OCI-LY1 (cell line): ENCODE measurements at regions not wholly inside any gene's neighbourhood (a gene's known extent, or its start where the extent isn't known, plus 50 kb on each side); places are given as distances from the start of the nearest gene placed in this dataset.

Experiments used
- H2AFZ ChIP-seq: fragments of 200-600 bp; sonication (generic), shearing (Covaris generic); 2 replicates; pipeline ENCODE4 v1.6.0; 2014; ENCODE audit warnings: antibody characterized with exemption, mild to moderate bottlenecking, low read length
- H3F3A ChIP-seq: fragments of 200-600 bp; sonication (generic), shearing (Covaris generic); 2 replicates; pipeline ENCODE4 v1.6.0; 2014; ENCODE audit warnings: mild to moderate bottlenecking, antibody characterized with exemption, low read length, moderate library complexity; ENCODE audit not compliant: insufficient read depth
- H3K27ac ChIP-seq: fragments of 200-600 bp; sonication (generic); 2 replicates; pipeline ENCODE4 v1.5.1; 2014; ENCODE audit warnings: low read length, mixed run types, mild to moderate bottlenecking, low read depth; ENCODE audit not compliant: poor library complexity, severe bottlenecking
- H3K27me3 ChIP-seq: fragments of 200-600 bp; sonication (generic); 2 replicates; pipeline ENCODE4 v1.6.0; 2014; ENCODE audit warnings: antibody characterized with exemption, mild to moderate bottlenecking, low read length, moderate library complexity; ENCODE audit not compliant: insufficient read depth
- H3K36me3 ChIP-seq: fragments of 200-600 bp; sonication (generic); 2 replicates; pipeline ENCODE4 v1.6.1; 2014; ENCODE audit warnings: mild to moderate bottlenecking, antibody characterized with exemption, low read length, moderate library complexity, mixed read lengths; ENCODE audit not compliant: insufficient read depth
- H3K4me1 ChIP-seq: fragments of 200-600 bp; sonication (generic); 2 replicates; pipeline ENCODE4 v1.5.1; 2014; ENCODE audit warnings: mild to moderate bottlenecking, low read length, moderate library complexity; ENCODE audit not compliant: insufficient read depth, severe bottlenecking
- H3K4me2 ChIP-seq: fragments of 200-600 bp; sonication (generic), shearing (Covaris generic); 2 replicates; pipeline ENCODE4 v1.6.1; 2014; ENCODE audit warnings: low read length
- H3K4me3 ChIP-seq: fragments of 200-600 bp; sonication (generic); 2 replicates; pipeline ENCODE4 v1.5.1; 2014; ENCODE audit warnings: low read length, low read depth, mild to moderate bottlenecking, mixed read lengths; ENCODE audit not compliant: poor library complexity, severe bottlenecking
- H3K79me2 ChIP-seq: fragments of 200-600 bp; shearing (Covaris generic); 2 replicates; pipeline ENCODE4 v1.6.1; 2016; ENCODE audit warnings: mixed run types, low read length, mixed read lengths; ENCODE audit not compliant: insufficient read depth
- H3K9ac ChIP-seq: fragments of 200-600 bp; sonication (generic), shearing (Covaris generic); 2 replicates; pipeline ENCODE4 v1.6.1; 2014; ENCODE audit warnings: mild to moderate bottlenecking, low read length, mixed read lengths
- H3K9me2 ChIP-seq: fragments of 200-600 bp; sonication (generic), shearing (Covaris generic); 2 replicates; pipeline ENCODE4 v1.6.1; 2014; ENCODE audit warnings: low read depth, mild to moderate bottlenecking, low read length, mixed read lengths
- H3K9me3 ChIP-seq: fragments of 200-600 bp; shearing (Covaris generic); 2 replicates; pipeline ENCODE4 v1.6.1; 2014; ENCODE audit warnings: low read length, mixed read lengths
- H4K20me1 ChIP-seq: fragments of 200-600 bp; sonication (generic), shearing (Covaris generic); 2 replicates; pipeline ENCODE4 v1.6.0; 2016; ENCODE audit warnings: mild to moderate bottlenecking, low read length; ENCODE audit not compliant: insufficient read depth
- EZH2 ChIP-seq: fragments of 200-600 bp; sonication (generic), shearing (Covaris generic); IDR thresholded peaks from 2 replicates; pipeline ENCODE4 v1.8.0; 2017; ENCODE audit warnings: borderline replicate concordance, mixed run types, mild to moderate bottlenecking, antibody characterized with exemption, low read length, moderate library complexity, mixed read lengths
- TF ChIP-seq, protein P1 (sequence below): fragments of 200-600 bp; sonication (generic), shearing (Covaris generic); IDR thresholded peaks from 2 replicates; pipeline ENCODE4 v1.5.1; 2017; ENCODE audit warnings: mild to moderate bottlenecking, antibody characterized with exemption, low read length, moderate library complexity, mixed read lengths

DNA sequence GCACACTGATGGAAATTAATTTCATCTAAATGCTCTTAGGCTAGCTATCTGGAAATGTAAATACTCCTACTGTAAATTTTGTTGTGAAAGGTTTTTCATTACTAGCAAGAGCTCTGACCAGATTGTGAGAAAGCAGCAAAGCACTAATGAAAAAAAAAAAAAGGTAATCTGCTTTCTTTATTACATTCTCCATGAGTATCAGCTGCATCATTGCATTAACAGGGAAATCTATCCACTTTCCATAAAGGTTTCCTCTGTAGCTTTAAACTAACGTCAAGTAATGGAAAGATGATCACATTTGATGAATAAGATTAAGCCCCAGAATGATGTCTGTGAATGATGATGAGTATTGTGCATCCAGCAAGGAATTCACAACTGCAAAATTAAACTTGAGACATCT is 790.6 kb upstream of the TYRP1 start:
- Histone ChIP-seq H3K9me3 (no peaks in the 10 kb centered on the region), H3K9me2 (no peaks in the 10 kb centered on the region), H2AFZ (no peak overlapping the region), H3K27ac (no peak overlapping the region), H3K4me2 (no peak overlapping the region), H3K9ac (no peak overlapping the region), H3F3A (no peaks in the 10 kb centered on the region), H4K20me1 (no peaks in the 10 kb centered on the region), H3K36me3 (no peaks in the 10 kb centered on the region), H3K27me3 (no peaks in the 10 kb centered on the region), H3K79me2 (no peaks in the 10 kb centered on the region), H3K4me1 (no peaks in the 10 kb centered on the region), H3K4me3 (no peak overlapping the region)
- TF ChIP-seq, protein P1, sequence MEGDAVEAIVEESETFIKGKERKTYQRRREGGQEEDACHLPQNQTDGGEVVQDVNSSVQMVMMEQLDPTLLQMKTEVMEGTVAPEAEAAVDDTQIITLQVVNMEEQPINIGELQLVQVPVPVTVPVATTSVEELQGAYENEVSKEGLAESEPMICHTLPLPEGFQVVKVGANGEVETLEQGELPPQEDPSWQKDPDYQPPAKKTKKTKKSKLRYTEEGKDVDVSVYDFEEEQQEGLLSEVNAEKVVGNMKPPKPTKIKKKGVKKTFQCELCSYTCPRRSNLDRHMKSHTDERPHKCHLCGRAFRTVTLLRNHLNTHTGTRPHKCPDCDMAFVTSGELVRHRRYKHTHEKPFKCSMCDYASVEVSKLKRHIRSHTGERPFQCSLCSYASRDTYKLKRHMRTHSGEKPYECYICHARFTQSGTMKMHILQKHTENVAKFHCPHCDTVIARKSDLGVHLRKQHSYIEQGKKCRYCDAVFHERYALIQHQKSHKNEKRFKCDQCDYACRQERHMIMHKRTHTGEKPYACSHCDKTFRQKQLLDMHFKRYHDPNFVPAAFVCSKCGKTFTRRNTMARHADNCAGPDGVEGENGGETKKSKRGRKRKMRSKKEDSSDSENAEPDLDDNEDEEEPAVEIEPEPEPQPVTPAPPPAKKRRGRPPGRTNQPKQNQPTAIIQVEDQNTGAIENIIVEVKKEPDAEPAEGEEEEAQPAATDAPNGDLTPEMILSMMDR = no peak
- TF ChIP-seq EZH2 = no peak

DNA sequence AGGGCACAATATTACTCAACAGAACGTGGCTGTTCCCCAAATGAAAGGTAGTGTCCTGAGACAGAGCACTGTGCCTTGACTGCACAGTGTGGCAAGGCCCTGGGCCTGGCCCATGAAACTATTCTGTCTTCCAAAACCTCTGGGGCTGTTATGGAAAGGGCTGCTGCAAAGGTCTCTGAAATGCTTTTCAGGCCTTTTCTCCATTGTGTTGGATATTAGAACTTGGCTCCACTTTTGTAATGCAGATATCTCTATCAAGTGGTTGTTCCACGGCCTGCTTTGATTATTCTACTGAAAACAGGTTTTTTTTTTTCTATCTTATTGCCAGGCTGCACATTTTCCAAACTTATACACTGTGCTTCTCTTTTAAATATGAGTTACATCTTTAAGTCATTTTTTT is 777.5 kb upstream of the TYRP1 start:
- no peaks in the 10 kb centered on the region for H4K20me1 ChIP-seq
- no peak overlapping the region for H3K4me2 ChIP-seq
- no peaks in the 10 kb centered on the region for H3F3A ChIP-seq
- TF ChIP-seq, protein P1 = no peak
- no peak for TF ChIP-seq EZH2
- no peak overlapping the region for H3K4me3 ChIP-seq
- H2AFZ ChIP-seq = no peak overlapping the region
- H3K9me3 ChIP-seq = no peaks in the 10 kb centered on the region
- no peak overlapping the region for H3K9ac ChIP-seq
- no peak overlapping the region for H3K27ac ChIP-seq
- no peaks in the 10 kb centered on the region for H3K79me2 ChIP-seq
- no peaks in the 10 kb centered on the region for H3K36me3 ChIP-seq
- H3K9me2 ChIP-seq = no peaks in the 10 kb centered on the region
- H3K27me3 ChIP-seq = no peaks in the 10 kb centered on the region
- no peaks in the 10 kb centered on the region for H3K4me1 ChIP-seq

DNA sequence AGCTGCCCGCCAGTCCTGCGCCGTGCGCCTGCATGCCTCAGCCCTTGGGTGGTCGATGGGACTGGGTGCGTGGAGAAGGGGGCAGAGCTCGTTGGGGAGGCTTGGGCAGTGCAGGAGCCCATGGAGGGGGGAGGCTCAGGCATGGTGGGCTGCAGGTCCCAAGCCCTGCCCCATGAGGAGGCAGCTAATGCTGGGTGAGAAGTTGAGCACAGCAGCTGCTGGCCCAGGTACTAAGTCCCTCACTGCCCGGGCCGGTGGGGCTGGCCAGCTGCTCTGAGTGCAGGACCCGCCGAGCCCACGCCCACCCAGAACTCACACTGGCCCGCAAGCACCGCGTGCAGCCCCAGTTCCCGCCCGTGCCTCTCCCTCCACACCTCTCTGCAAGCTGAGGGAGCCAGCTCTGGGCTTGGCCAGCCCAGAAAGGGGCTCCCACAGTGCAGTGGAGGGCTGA is 764.3 kb upstream of the TYRP1 start:
- no peaks in the 10 kb centered on the region for H3F3A ChIP-seq
- H3K9ac ChIP-seq = no peak overlapping the region
- H3K27ac ChIP-seq = no peak overlapping the region
- no peaks in the 10 kb centered on the region for H3K79me2 ChIP-seq
- no peaks in the 10 kb centered on the region for H3K27me3 ChIP-seq
- H3K36me3 ChIP-seq = no peaks in the 10 kb centered on the region
- no peak overlapping the region for H2AFZ ChIP-seq
- H3K4me1 ChIP-seq = no peaks in the 10 kb centered on the region
- no peaks in the 10 kb centered on the region for H3K9me3 ChIP-seq
- no peak overlapping the region for H3K4me2 ChIP-seq
- H3K4me3 ChIP-seq = no peak overlapping the region
- no peaks in the 10 kb centered on the region for H3K9me2 ChIP-seq
- H4K20me1 ChIP-seq = no peaks in the 10 kb centered on the region
- TF ChIP-seq, protein P1 = no peak
